HG02763 (cell line): ENCODE measurements at regions not wholly inside any gene's neighbourhood (a gene's known extent, or its start where the extent isn't known, plus 50 kb on each side); places are given as distances from the start of the nearest gene placed in this dataset.
"Not testable (repeated sequence)": the region's sequence is repeated elsewhere in the genome, so short reads cannot be mapped to it uniquely, and the experiment has no call there.

ENCODE experiments used
- ATAC-seq: cut with Tn5 transposase; IDR thresholded peaks from one replicate; pipeline ENCODE4 v1.9.1; 2021; ENCODE audit warnings: mild to moderate bottlenecking, moderate library complexity; ENCODE audit not compliant: unreplicated experiment

GRCh38 chrX:10944136-10944885 lies 166.8 kb upstream of the HCCS start:
- no peak for ATAC-seq

- no peak for ATAC-seq
Measured at GRCh38 chrX:10945498-10945897, 165.6 kb upstream of the HCCS start.

DNA sequence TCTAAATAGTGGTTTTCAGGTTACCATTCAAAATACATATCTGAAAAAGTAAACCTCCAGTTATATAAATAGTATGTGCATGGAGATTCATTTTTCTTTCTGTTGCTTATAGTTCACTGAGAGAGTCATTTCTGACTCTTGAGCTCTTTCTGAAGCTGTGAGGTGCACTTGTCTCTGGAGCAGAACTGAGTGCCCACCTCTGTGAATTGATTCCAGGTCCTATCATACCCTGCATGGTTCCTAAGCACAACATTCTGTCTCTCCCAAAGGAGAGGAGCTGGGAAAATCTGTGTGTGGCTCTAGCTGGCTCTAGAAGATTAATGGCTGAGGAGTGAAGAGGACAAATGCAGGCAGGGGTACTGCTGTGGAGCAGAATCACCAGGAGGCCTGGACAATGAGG lies 161.6 kb upstream of the HCCS start:
- no peak for ATAC-seq

DNA sequence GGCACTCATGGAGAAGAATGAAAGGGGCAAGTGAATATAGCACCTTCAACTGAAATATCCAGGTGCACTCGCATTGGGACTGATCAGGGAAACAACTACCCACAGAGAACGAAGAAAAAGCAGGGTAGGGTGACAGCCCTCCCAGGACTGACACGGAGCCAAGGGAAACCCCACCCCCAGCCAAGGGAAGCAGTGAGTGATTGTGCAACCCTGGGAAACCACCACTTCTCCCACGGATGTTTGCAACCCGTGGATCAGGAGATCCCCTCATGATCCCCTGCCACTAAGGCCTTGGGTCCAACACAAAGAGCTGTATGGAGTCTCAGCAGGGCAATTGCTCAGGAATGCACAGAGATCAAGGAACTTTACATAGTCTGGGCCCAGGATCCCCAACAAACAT lies 158.5 kb upstream of the HCCS start:
- ATAC-seq = no peak

DNA sequence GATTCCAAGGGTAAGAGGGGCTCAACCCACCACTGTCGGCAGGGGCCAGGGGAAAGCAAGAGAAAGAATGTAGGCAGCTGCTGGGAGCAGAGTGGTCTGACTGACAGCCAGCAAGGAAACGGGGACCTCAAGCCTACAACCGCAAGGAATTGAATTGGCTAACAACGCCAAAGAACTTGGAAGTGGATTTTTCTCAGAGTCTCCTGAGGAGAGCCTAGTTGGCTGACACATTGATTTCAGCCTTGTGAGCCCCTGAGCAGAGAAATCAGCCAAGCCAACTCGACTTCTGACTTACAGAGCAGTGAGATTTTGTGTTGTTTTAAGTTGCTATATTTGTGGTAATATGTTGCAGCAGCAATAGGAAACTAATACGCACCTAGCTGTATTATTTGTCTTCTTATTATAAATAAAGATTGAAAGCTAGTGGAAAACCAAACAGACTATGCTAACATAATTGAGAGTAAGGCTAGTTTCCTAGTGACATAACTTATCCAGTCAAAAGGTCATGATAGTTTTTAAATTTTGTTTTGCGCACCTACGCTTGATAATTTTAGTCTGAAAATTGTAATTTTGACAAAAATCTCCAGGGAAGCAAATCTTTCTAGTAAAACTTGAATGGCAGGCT lies 145.8 kb upstream of the HCCS start:
- no peak for ATAC-seq

DNA sequence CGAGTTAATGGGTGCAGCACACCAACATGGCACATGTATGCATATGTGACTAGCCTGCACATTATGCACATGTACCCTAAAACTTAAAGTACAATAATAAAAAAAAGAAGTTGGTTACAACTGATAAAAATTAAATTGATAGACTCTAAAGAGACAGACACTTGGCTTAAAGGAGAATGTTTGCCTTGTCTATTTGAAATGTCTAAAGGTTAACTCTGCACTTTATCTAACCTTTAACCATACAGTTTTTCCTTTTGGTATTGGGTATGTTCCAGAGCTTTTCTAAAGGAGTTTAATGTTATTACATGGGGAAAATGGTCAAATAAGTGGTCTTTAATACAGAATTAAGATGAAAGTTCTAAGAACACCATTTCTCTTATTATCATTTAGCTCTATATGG lies 145.1 kb upstream of the HCCS start:
- no peak for ATAC-seq

DNA sequence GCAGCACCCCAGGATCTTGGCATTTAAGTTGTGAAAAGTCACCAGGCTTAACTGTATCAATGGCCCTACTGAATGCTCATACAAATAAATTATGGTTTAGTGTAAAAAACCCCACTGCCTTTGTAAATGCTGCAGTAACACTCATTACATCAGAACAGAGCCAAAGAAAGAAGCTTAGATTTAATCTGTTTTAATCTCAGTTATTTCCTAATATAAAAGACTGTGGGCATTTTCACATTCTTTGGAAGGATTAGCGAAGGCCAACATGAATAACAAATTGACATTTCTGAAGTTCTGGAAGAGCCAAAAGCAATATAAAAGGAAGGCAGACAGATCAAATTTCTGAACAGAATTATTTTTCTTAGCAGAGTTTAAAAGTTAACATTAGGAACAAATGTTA lies 140.0 kb upstream of the HCCS start:
- ATAC-seq = no peak

DNA sequence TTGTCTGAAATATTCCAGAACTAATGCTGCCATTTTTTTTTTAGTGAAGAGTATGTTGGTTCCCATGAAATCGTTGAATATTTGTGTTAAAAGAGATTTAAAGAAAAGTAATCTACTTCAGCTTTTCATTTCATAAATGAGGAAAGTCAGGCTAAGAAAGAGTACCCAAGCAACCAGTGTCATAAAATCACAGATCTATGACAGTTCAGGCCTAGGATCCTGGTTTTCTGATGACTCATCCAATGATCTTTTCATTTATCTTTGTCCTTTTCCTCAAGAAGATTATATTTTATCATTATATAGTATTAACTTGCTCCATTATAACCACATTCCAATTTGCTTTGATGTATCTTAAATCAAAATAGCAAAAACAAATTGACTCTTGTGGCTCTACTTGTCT lies 139.4 kb upstream of the HCCS start:
- no peak for ATAC-seq

DNA sequence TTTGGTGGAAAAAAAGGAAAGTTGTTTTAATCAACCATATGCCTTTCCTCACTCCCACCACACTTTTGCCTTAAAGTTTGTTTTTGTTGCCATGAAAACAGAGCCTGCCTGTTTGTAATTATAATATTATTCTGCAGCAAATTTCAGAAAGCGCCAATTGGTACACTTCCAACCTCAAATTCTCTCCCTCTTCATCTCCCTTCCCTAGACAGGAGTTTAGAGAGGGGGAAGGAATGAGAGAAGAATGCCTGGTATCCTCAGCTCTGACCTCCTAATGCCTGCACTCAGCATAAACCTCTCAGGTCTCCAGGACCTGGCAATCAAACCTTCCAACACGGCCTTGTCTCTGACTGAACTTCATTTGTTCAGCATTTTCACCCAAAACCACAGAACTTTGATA lies 138.4 kb upstream of the HCCS start:
- ATAC-seq = no peak

- ATAC-seq = no peak
Measured at GRCh38 chrX:10974920-10975319, 136.2 kb upstream of the HCCS start.

DNA sequence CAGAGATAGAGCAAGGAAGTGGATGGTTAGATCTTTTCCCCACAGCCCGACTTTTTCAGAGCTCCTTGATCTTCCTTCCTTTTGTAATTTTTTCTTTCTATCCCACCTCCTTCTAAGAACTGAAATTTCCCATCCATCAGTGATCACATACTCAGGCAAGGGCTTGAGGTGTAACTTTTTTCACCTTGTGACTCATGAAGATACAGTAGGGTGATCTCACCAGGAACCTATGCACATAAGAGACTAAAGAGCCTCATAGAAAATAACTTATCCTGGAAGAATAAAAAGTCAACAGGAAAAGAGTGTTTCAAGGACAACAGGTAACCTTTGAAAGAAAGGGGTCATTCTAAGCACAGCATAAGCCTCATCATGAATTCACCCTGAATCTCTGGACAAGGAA lies 131.2 kb upstream of the HCCS start:
- ATAC-seq = no peak

GRCh38 chrX:10981506-10981905 lies 129.6 kb upstream of the HCCS start:
- ATAC-seq = no peak

DNA sequence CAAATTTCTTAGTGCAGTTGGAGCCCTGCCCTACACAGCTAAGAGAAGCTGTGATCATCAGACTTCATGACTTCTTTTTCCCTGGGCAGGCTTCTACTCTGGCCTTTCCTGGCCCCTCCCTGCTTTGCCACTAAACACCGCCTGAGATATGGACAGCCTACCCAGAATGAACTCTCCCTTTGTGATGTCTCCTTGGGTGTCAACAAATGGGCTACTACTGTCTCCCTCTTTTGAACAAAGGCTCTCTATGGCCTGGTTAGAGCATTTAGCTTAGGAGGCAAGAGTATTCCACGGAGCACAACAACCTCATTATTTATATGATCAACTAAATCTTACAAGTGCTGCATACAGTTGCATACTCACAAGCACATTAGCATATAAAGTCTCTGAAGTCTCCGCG lies 127.6 kb upstream of the HCCS start:
- ATAC-seq = no peak

- ATAC-seq = no peak
Measured at GRCh38 chrX:10984213-10984612, 126.9 kb upstream of the HCCS start.

- ATAC-seq = no peak
Measured at GRCh38 chrX:10986616-10987015, 124.5 kb upstream of the HCCS start.

DNA sequence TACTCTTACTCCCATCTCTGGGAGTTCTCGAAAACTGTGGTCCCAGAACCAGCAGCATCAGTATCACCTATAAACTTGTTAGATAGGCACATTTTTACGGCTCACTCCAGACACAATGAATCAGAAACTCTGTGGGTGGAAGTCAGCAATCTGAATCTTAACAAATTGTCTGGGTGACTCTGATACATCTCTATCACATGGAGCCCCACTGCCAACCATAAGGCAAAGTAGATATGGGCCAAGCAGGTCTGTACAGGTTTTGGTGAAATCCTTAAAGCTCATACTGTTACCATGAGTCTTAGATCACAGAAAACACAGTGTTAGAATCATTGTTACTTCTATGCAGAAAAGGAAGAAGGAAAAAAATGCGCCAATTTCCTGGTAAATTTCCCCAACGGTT lies 122.5 kb upstream of the HCCS start:
- ATAC-seq = no peak

DNA sequence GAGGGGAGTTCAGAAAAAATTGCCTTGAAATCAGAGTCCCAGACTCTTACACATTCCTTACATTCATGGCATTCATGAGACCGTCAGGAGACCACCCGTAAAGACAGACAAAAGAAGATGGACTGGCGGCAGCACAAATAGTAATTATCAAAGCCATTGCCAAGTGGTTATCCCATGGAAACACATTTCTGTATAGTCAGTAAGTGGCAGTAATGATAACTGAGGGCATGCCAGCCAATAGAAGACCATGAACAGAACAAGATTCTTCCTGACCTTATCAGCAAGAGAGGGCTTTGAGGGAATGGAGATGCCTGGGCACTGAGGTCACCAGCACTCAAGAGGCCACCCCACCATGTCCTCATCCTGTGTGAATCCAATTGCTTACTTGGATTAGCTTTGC lies 121.7 kb upstream of the HCCS start:
- ATAC-seq = no peak

- no peak for ATAC-seq
Measured at GRCh38 chrX:10990418-10990817, 120.7 kb upstream of the HCCS start.

GRCh38 chrX:10990976-10991375 lies 120.2 kb upstream of the HCCS start:
- no peak for ATAC-seq

- no peak for ATAC-seq
Measured at GRCh38 chrX:10992110-10992509, 119.0 kb upstream of the HCCS start.

DNA sequence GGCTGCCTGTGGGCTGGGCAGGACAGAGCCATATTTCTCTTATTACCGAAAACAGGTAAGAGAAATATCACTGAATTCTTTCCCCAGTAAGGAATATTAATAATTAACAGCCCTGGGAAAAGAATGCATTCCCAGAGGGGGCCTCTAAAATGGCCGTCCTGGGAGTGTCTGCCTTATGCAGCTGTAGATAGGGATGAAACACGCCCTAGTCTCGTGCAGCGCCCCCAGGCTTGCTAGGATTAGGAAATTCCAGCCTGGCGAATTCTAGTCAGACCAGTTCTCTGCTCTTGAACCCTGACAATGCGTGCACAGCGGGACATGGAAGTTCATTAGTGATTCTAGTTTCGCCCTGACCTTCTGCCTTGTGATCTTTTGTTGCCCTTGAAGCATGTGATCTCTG lies 104.1 kb upstream of the HCCS start:
- ATAC-seq = not testable (repeated sequence)

- no peak for ATAC-seq
Measured at GRCh38 chrX:11010476-11010875, 100.7 kb upstream of the HCCS start.

GRCh38 chrX:11016728-11017127 lies 94.4 kb upstream of the HCCS start:
- no peak for ATAC-seq
